NCI-H1930 (cell line): ENCODE measurements at regions not wholly inside any gene's neighbourhood (a gene's known extent, or its start where the extent isn't known, plus 50 kb on each side); places are given as distances from the start of the nearest gene placed in this dataset.
"Not testable (repeated sequence)": the region's sequence is repeated elsewhere in the genome, so short reads cannot be mapped to it uniquely, and the experiment has no call there.

Experiments used
- DNase-seq, 2 experiments: peaks; one replicate each; lab custom pipeline; 2025; lab: John Stamatoyannopoulos, UW

DNA sequence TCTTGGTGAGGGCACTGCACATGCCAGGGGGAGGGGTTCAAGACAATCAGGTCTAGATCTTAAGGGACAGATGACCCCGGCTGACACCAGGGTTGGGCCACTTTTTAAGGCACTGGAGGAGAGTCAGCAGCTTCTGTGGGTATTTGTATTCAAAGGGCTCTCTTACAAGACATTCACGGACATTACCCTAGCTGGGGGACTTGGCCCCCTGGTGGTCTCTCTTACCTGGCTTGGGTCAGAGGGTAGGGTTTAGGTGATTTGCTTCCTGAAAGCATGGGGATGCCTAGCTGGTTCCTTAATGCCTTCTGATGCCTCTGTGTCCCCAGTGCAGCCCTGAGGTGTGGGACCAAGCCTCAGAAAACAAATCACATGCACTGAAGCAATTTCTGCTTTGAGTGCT, 354.7 kb downstream of the CDC5L start:
- DNase-seq: no peak

DNA sequence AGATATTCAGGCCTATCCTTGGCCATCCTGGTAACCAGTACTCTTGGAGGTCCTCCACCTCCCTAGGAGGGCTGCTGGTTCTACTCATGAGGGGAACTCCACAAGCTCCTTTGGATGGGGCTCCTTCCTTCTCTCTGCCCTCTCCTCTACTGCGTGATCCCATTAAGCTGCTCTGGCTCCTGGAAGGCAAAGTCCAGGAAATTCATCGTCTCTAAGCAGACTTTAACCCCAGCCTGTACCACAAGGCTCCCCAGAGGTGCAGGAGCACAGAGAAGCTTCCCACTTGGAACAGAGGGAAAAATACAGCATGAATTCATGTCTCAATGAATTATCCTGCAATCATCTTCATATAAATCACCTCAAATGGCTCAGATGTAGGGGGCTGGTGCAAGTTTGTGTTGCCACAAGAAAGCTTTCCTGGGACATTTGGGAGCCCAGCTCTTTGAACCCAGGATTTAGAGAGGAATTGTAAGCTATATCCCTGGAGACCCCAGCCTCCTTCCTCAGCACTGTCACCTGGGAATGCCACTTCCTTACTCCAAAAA, 355.4 kb downstream of the CDC5L start:
- no peak for DNase-seq

DNA sequence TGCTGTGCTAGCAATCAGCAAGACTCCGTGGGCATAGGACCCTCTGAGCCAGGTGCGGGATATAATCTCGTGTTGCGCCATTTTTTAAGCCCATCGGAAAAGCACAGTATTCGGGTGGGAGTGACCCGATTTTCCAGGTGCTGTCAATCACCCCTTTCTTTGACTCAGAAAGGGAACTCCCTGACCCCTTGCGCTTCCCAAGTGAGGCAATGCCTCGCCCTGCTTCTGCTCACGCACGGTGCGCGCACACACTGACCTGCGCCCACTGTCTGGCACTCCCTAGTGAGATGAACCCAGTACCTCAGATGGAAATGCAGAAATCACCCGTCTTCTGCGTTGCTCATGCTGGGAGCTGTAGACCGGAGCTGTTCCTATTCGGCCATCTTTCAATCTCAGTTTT, 372.6 kb downstream of the CDC5L start:
- DNase-seq: not testable (repeated sequence)

DNA sequence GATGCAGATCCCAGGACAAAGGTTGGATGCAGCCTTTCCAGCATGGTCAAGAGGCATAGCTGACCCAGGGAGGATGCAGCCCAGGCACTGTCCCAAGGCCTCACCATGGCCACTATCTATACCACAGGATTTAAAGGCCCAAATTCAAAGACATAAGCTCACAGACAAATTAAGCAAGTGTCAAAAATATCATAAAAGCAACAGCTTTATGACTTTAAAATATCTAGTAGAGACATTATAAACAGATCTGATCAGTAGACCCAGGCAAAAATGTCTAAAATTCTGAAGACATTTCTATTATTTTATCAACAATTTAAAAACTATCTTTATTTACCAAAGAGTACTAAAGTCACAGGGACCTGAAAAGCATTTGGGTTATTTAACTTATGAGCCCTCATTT, 373.5 kb downstream of the CDC5L start:
- no peak for DNase-seq

DNA sequence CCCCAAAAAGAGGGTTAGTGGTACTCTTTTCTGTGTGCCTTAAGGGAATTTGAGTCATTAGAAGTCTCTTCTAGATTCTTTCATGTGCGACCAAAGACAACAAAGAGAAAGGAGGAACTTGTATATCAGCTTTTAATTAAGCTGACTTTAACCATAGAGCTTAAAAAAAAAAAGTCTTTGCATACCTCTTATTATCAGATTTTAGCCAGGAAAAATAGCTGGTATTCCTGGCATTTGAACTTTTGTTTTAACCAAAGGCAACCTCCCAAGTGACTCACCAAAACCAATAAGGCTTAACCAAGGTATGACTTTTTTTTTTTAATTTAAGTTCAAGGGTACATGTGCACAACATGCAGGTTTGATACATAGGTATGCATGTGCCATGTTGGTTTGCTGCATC, 375.0 kb downstream of the CDC5L start:
- no peak for DNase-seq

DNA sequence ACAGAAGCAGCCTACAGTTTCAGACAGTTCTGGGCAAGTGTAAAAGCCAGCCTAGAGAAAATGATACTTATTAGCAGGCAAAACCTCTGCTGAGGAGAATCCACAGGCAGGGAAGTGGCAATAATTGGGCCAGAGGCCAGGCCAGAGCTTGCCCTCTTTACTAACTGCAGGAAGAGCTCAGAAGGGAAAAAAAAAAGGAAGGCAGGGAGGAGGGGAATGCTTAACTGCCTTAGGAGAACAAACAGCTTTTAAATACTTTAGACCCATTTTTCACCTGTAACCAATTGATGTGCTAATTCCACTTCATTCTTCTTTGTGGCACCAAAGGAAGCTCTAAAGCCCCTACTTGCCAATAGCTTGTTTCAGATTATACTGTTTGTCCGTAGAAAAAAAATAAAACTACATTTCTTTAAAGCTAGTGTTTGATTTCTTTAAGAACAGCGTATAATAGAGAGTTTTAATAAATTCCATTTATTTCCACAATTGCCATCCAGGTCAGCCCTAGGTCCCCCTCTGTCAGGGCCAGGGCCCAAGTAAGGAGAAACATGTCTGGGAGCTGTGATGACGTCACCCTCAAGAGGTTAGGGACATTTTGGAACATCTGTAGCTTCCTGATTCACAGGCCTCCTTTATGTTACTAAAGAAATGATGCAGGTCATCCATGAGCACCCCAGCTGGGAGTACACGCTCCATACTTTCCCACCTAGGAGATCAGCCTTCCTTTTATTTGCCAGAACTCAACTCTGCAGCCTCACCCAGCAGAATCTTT, 384.3 kb downstream of the CDC5L start:
- no peak for DNase-seq

DNA sequence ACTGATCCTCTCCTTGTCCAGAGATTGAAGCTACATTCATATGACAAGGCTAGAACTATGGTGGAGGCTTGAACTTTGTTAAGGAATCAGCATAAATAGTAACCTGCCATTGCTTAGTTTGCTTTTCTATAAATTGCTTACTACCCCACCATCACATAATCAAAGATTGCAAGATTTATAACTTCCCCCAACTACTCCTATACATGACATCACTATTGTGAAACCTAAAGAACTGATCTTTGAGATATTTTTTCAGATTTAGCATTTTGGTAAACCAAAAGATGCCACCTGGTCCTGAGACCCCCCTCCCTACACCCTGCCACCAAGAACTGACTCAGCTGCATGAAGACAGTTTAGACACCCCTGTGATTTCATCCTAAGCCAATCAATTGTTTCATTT, 385.3 kb downstream of the CDC5L start:
- no peak for DNase-seq

DNA sequence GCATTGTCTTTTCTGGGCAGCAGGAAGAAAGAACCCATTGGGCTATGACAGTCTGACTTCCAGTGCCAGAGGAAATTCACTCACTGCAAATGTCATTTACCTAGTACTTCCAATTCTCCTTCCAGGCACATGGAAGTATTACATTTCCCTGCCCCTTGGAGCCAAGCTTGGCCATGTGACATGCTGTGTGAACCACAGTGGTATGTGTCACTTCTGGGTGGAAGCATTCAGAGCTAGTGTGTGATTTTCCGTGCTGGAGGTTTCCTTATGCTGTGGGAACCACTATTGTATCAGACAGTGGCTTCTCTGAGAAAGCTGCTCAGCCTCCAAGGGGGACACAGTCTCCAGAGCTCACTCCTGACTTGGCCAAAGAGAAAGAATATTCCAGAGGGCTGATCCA, 387.6 kb downstream of the CDC5L start:
- no peak for DNase-seq

DNA sequence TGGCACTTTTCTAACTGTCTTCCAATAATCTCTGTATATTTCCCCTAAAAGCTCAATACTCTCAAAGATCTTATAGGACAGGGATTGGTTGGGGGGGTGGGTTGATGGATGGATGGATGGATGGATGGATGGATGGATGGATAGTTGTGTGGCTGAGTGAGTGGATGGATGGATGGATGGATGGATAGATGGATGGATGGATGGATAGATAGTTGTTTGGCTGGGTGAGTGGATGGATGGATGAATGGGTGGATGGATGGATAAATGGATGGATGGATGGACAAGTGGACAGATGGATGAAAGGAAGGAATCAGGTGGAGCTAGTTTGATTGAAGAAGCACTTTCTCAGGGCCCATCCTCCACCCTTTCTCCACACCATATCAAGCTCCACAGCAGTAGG, 388.8 kb downstream of the CDC5L start:
- no peak for DNase-seq

DNA sequence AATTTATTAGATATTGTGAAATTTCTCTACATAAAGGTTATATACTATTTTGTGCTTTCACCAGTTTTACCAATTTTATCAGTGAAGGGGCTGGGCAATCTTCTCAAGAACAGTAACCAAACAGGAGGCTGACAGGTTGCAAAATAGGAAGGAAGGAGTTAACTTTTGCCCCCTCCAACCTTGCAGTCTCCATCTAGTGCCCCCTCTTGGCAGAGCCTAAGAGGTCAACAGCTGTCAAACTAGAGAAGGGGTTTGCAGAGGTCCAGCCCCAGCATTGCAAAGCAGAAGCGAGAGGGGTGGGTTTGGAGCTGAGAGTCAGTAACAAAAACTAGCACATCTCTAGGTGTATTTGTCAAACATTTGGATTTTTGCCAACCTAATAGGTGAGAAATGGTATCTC, 391.0 kb downstream of the CDC5L start:
- DNase-seq: no peak
